ENCODE measurements at regions not wholly inside any gene's neighbourhood (a gene's known extent, or its start where the extent isn't known, plus 50 kb on each side); places are given as distances from the start of the nearest gene placed in this dataset.

DNA sequence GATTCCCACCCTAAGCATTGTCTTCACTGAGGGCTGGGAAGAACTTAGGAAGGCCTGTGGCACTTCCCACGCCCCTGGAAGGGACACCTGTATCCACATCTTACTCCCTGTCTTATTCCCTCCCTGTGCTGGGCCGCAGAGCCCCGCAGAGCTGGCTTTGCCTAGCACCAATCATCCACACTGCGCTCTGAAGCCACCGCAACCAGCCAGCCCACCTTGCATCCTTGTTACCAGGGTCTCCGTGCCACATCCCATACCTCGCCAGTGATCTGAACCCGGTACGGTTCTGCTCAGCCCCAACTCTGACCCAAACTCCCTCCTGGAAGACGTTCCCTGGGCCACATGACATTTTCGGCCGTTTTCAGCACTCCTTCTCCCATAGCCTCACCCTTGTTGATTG, 101.4 kb upstream of the PITRM1 start:
- no peaks in the 10 kb centered on the region for H3K36me3 ChIP-seq
- ATAC-seq, result no peak
- no peaks in the 10 kb centered on the region for H3K27me3 ChIP-seq
- no peak overlapping the region for H3K4me3 ChIP-seq
- no peaks in the 10 kb centered on the region for H3K4me1 ChIP-seq
- TF ChIP-seq, protein P1, sequence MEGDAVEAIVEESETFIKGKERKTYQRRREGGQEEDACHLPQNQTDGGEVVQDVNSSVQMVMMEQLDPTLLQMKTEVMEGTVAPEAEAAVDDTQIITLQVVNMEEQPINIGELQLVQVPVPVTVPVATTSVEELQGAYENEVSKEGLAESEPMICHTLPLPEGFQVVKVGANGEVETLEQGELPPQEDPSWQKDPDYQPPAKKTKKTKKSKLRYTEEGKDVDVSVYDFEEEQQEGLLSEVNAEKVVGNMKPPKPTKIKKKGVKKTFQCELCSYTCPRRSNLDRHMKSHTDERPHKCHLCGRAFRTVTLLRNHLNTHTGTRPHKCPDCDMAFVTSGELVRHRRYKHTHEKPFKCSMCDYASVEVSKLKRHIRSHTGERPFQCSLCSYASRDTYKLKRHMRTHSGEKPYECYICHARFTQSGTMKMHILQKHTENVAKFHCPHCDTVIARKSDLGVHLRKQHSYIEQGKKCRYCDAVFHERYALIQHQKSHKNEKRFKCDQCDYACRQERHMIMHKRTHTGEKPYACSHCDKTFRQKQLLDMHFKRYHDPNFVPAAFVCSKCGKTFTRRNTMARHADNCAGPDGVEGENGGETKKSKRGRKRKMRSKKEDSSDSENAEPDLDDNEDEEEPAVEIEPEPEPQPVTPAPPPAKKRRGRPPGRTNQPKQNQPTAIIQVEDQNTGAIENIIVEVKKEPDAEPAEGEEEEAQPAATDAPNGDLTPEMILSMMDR (IDR thresholded peaks at IDR 0.05 in 4 of 5, conservative IDR thresholded peaks at IDR 0.05 in 1 of 5), result no peak
- TF ChIP-seq POLR2A (IDR thresholded peaks at IDR 0.05), result no peak
- intact Hi-C loops (cut with DNase I; ENCODE audit: low total_unique reads), result no loop called here
- no peaks in the 10 kb centered on the region for H3K9me3 ChIP-seq
- no peak for DNase-seq
- in situ Hi-C loops (cut with MboI; ENCODE audit: low sequenced_read_pairs in 4 of 4), result no loop called here
- no peak overlapping the region for H3K27ac ChIP-seq

DNA sequence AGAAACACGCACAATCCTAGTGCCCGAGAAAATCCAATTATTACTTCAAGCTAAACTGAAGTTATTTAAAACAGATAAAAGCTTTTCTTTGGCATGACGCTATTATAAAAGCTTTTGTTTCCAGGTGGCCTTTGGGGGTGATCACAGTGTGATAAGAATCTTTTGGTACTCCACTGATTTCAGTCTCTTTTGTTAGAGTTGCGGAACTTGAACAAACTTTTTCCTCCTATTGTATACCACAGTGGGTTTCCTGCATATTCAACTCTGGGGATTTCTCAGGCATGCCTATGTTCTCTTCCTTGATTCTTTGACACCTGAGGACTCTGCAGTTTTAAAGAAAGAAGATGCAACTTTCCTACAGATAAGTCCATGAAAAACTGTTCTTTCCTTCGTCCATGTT, 99.7 kb upstream of the PITRM1 start:
- no peaks in the 10 kb centered on the region for H3K27me3 ChIP-seq
- H3K36me3 ChIP-seq, result no peaks in the 10 kb centered on the region
- H3K9me3 ChIP-seq, result no peaks in the 10 kb centered on the region
- no peak for TF ChIP-seq POLR2A (IDR thresholded peaks at IDR 0.05)
- TF ChIP-seq, protein P1 (IDR thresholded peaks at IDR 0.05 in 4 of 5, conservative IDR thresholded peaks at IDR 0.05 in 1 of 5), result no peak
- DNase-seq (no peak), ATAC-seq (no peak)
- H3K4me1 ChIP-seq, result peaks cover 2 to 8% of the 10 kb centered on the region in 2 donors
- no peak overlapping the region for H3K4me3 ChIP-seq
- no peak overlapping the region for H3K27ac ChIP-seq
- in situ Hi-C loops (cut with MboI; ENCODE audit: low sequenced_read_pairs in 4 of 4), result no loop called here
- intact Hi-C loops (cut with DNase I; ENCODE audit: low total_unique reads), result no loop called here

DNA sequence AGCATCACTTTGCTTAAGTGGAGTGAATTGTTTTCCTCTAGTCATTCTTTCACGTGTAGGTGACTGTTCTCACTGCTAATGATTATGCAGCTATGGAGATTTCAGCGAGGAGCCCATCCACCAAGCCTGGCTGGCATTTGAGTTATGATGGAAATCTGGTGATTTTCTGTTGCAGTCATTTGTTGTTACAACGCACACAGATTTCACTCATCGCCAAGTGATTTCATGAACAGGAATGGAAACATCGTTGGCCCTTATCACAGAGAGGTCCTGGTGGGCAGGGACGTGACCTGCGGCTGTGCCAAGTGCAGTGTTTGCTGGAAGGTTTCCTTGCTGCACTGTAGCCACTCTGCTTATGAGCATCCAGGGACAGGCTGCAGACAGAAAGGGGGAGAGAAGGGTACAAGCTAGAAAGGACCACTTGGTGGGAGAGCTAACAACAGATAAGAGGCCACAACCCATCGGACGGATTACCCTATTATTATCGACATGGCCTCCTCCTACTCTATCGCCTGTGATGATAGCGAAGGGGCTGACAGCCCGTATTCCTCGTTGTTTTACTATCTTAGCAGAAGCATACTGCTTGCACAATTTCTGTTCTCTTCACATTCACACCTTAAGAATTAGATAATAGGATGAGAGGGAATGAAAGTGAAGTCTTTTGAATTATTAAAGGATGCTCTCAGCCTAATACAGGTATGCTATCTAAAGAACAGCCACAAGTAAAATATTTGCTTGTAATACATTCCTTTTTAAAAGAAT, 99.0 kb upstream of the PITRM1 start:
- in situ Hi-C loops (cut with MboI; ENCODE audit: low sequenced_read_pairs in 4 of 4), result no loop called here
- ATAC-seq (no peak), DNase-seq (no peak)
- Histone ChIP-seq H3K4me3 (no peak overlapping the region), H3K9me3 (no peaks in the 10 kb centered on the region), H3K27ac (no peak overlapping the region), H3K36me3 (no peaks in the 10 kb centered on the region), H3K4me1 (peaks cover 2 to 8% of the 10 kb centered on the region in 2 donors), H3K27me3 (no peaks in the 10 kb centered on the region)
- intact Hi-C loops (cut with DNase I; ENCODE audit: low total_unique reads), result no loop called here
- TF ChIP-seq, protein P1 (IDR thresholded peaks at IDR 0.05 in 4 of 5, conservative IDR thresholded peaks at IDR 0.05 in 1 of 5), result no peak
- TF ChIP-seq POLR2A (IDR thresholded peaks at IDR 0.05), result no peak

DNA sequence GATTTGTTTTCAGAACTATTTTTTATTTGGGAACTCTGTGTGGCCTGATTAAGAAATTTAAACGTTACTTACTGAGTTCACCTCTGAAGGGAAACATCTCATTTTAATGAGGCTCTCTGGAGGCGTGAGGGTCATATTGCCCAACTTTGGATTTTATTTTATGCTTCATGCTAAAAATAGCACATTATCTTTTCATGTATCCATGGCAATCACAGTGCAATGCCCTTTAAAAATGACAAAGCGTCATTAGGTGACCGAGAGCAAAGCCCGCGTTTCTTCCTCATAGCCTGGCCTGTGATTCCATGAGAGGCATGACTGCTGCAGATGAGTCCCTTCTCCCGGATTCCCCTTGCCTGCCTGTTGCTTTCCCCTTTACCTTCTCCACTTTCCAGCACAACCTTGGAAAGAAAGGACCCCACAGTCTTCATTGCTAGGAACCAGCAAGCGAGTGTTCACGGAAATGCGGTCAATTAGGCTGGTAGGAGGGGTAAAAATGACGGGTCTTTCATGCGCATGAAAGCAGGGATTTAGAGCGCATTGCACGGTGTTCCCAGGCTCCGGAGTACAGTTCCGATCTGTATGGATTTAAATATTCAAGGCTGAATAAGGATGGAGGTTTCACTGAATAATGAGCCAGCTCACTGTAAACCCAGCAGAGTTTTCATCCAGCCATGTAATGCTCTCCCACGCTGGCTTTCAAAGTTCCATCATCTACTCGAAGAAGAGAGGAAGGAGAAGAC, 98.2 kb upstream of the PITRM1 start:
- ATAC-seq (no peak), DNase-seq (no peak)
- Histone ChIP-seq H3K27ac (no peak overlapping the region), H3K4me3 (no peak overlapping the region), H3K27me3 (no peaks in the 10 kb centered on the region), H3K4me1 (peaks cover 2 to 8% of the 10 kb centered on the region in 2 donors), H3K9me3 (no peaks in the 10 kb centered on the region), H3K36me3 (no peaks in the 10 kb centered on the region)
- intact Hi-C loops (cut with DNase I; ENCODE audit: low total_unique reads) (no loop called here), in situ Hi-C loops (cut with MboI; ENCODE audit: low sequenced_read_pairs in 4 of 4) (no loop called here)
- no peak for TF ChIP-seq POLR2A (IDR thresholded peaks at IDR 0.05)
- TF ChIP-seq, protein P1 (IDR thresholded peaks at IDR 0.05 in 4 of 5, conservative IDR thresholded peaks at IDR 0.05 in 1 of 5), result no peak

Data from gastrocnemius medialis (tissue), 4 donors.